Muscle of leg (tissue), 3 donors: ENCODE measurements at regions not wholly inside any gene's neighbourhood (a gene's known extent, or its start where the extent isn't known, plus 50 kb on each side); places are given as distances from the start of the nearest gene placed in this dataset.

Experiments
- DNase-seq: peaks from one replicate; pipeline ENCODE4 v3.0.0; 2013
- H3K27ac ChIP-seq: one replicate; pipeline ENCODE4 v1.5.1; 2013; ENCODE audit warnings: mild to moderate bottlenecking, low read length, control low read depth
- H3K27me3 ChIP-seq: one replicate; pipeline ENCODE4 v1.6.1; 2013; ENCODE audit warnings: low read length; ENCODE audit not compliant: control insufficient read depth, insufficient read depth
- H3K36me3 ChIP-seq: one replicate; pipeline ENCODE4 v1.6.1; 2013; ENCODE audit warnings: low read length; ENCODE audit not compliant: control insufficient read depth, insufficient read depth
- H3K4me1 ChIP-seq: one replicate; pipeline ENCODE4 v1.6.1; 2013; ENCODE audit warnings: low read length; ENCODE audit not compliant: control insufficient read depth, insufficient read depth
- H3K4me3 ChIP-seq: one replicate; pipeline ENCODE4 v1.5.1; 2013; ENCODE audit warnings: low read length, control low read depth
- H3K9me3 ChIP-seq: replicated peaks from 2 replicates; pipeline ENCODE4 v1.6.1; 2013; ENCODE audit warnings: low read depth, low read length; ENCODE audit not compliant: control insufficient read depth
- WGBS: methylation state at CpG from one replicate; pipeline ENCODE4 v1.1.5; 2013; ENCODE audit warnings: missing lambda C conversion rate; ENCODE audit not compliant: insufficient coverage; 5-methylcytosine and 5-hydroxymethylcytosine counted together

DNA sequence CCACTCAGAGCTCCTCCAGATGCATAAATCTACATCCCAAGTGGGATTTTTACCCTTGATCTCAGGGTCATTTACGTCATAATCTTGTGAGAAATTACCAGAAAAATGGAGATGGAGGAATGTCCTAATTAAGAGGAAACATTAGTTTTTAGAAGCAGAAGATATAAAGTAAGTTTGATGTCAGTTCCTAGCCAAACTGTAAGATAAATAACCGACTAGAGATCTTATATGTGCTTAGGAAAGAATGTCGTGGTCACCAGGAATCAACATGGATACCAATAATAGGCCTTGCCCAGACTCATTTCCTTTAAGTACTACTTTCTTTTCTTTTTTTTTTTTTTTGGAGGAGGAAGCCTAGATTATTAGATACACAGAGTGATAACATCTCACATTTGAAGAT, 186.9 kb downstream of the UTRN start:
- Histone ChIP-seq H3K4me3 (no peak overlapping the region), H3K9me3 (no peaks in the 10 kb centered on the region), H3K36me3 (peaks cover 34% of the 10 kb centered on the region), H3K4me1 (no peaks in the 10 kb centered on the region), H3K27ac (no peak overlapping the region), H3K27me3 (no peaks in the 10 kb centered on the region)
- WGBS: no CpG with 5 or more reads among the region's 3 CpGs
- DNase-seq: peak; percentile 18

DNA sequence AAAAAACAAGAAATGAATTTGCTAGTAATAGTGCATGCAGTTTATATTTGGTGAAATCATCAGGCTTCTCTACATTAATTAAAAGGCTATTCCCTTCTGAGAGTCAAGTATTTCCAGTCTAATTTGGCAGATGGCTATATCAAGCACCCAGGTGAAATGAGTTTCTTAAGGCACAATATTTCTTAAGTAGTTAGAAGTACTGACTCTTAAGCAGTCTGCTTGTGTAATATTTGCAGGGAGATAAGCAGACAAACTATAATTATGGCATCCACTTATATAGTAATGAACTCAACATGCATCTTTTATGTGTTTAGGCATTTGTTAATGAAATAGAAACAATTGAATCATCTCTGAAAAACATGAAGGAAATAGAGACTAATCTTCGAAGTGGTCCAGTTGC, 189.2 kb downstream of the UTRN start:
- no peak overlapping the region for H3K4me3 ChIP-seq
- peaks cover 25% of the 10 kb centered on the region for H3K36me3 ChIP-seq
- WGBS: 100% methylated on average over 1 of the region's 1 CpG
- H3K9me3 ChIP-seq: no peaks in the 10 kb centered on the region
- no peak for DNase-seq
- no peaks in the 10 kb centered on the region for H3K27me3 ChIP-seq
- H3K27ac ChIP-seq: no peak overlapping the region
- H3K4me1 ChIP-seq: peaks cover 4% of the 10 kb centered on the region

- Histone ChIP-seq H3K4me1 (peaks cover 4% of the 10 kb centered on the region), H3K9me3 (no peaks in the 10 kb centered on the region), H3K27ac (no peak overlapping the region), H3K4me3 (no peak overlapping the region), H3K27me3 (no peaks in the 10 kb centered on the region), H3K36me3 (peaks cover 23% of the 10 kb centered on the region)
- no peak for DNase-seq
These were observed 189.8 kb downstream of the UTRN start for GRCh38 chr6:144474904-144475303.

DNA sequence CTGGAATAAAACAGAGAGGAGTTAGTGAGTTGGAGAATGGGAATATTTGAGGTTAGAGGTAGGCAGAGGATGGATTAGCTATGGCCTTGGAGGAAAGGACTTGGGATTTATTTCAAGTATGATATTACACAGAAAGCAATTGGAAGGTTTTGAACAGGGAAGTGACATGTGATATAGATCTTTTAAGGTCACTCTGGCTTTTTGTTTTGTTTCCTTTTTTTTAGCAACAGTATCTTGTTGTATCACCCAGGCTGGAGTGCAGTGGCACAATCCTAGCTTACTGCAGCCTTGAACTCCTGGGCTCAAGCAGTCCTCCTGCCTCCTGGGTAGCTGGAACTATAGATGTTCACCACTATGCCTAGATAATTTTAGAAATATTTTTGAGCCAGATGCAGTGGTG, 190.3 kb downstream of the UTRN start:
- Histone ChIP-seq H3K36me3 (peaks cover 23% of the 10 kb centered on the region), H3K9me3 (no peaks in the 10 kb centered on the region), H3K4me3 (no peak overlapping the region), H3K27ac (no peak overlapping the region), H3K27me3 (no peaks in the 10 kb centered on the region), H3K4me1 (peaks cover 4% of the 10 kb centered on the region)
- no peak for DNase-seq

DNA sequence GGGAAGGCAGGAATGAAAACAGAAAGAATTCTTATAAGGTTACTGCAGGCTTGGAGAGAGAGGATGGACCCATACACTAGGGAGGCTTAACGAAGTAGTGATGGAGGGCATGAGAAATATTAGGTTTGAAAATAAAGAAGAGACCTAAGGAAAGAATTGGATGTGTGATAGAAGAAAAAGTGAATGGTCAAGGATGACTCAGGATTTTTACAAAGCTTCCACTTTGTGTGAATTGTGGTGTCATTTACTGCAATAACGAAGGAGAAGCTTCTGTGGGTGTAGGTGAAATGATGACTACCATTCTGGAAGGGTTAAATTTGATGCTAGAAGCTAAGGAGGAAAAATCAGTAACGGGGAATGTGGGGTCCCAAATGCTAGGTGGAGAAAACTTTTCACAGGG, 191.2 kb downstream of the UTRN start:
- WGBS: 97% methylated on average over 3 of the region's 3 CpGs

GRCh38 chr6:144477396-144477795, 192.3 kb downstream of the UTRN start:
- H3K27ac ChIP-seq: no peak overlapping the region
- H3K9me3 ChIP-seq: no peaks in the 10 kb centered on the region
- peaks cover 4% of the 10 kb centered on the region for H3K4me1 ChIP-seq
- no peak overlapping the region for H3K4me3 ChIP-seq
- H3K36me3 ChIP-seq: peaks cover 20% of the 10 kb centered on the region
- peak; percentile 10 for DNase-seq
- no CpG with 5 or more reads among the region's 1 CpG for WGBS
- H3K27me3 ChIP-seq: no peaks in the 10 kb centered on the region

More for the DNA sequence above, 191.2 kb downstream of the UTRN start:
- Histone ChIP-seq H3K27me3 (no peaks in the 10 kb centered on the region), H3K9me3 (no peaks in the 10 kb centered on the region), H3K4me3 (no peak overlapping the region), H3K4me1 (peaks cover 4% of the 10 kb centered on the region), H3K36me3 (peaks cover 23% of the 10 kb centered on the region), H3K27ac (no peak overlapping the region)
- DNase-seq: no peak

GRCh38 chr6:144477856-144478255, 192.7 kb downstream of the UTRN start:
- DNase-seq: peak; percentile 53
- H3K4me1 ChIP-seq: peaks cover 4% of the 10 kb centered on the region
- H3K4me3 ChIP-seq: no peak overlapping the region
- H3K9me3 ChIP-seq: no peaks in the 10 kb centered on the region
- H3K36me3 ChIP-seq: peaks cover 20% of the 10 kb centered on the region
- H3K27me3 ChIP-seq: no peaks in the 10 kb centered on the region
- peak overlapping the region; percentile 47 for H3K27ac ChIP-seq

DNA sequence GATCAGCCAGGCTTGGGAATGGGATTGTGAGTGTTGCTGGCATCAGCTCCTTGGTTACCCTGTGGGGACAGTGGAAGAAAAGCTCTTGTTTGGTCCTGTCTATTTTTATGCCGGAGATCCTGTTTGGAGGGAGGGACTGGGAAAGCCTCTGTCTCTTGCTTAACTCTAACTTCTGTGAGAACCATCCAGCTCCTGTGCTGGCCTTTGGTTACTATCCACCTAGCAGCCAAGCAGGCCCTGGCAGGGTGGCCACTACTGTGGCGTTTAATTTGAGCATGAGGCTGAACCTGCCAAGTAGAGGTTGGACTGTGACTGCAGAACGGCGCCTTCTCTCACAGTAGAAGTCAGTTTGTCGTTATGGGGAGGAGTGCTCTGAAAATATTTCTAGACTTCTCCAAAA, 193.3 kb downstream of the UTRN start:
- Histone ChIP-seq H3K36me3 (peaks cover 21% of the 10 kb centered on the region), H3K27me3 (no peaks in the 10 kb centered on the region), H3K4me1 (peaks cover 4% of the 10 kb centered on the region), H3K9me3 (no peaks in the 10 kb centered on the region), H3K27ac (peak overlapping the region; percentile 47), H3K4me3 (no peak overlapping the region)
- peak; percentile 65 for DNase-seq
- WGBS: no CpG with 5 or more reads among the region's 5 CpGs

- Histone ChIP-seq H3K4me1 (peaks cover 4% of the 10 kb centered on the region), H3K9me3 (no peaks in the 10 kb centered on the region), H3K4me3 (no peak overlapping the region), H3K27ac (no peak overlapping the region), H3K36me3 (peaks cover 15% of the 10 kb centered on the region), H3K27me3 (no peaks in the 10 kb centered on the region)
- peak; percentile 28 for DNase-seq
- no CpG with 5 or more reads among the region's 1 CpG for WGBS
These were observed 194.9 kb downstream of the UTRN start for GRCh38 chr6:144479991-144480390.

- Histone ChIP-seq H3K27ac (no peak overlapping the region), H3K4me1 (peaks cover 4% of the 10 kb centered on the region), H3K36me3 (peaks cover 14% of the 10 kb centered on the region), H3K4me3 (no peak overlapping the region), H3K27me3 (no peaks in the 10 kb centered on the region), H3K9me3 (no peaks in the 10 kb centered on the region)
- DNase-seq: peak; percentile 72
- no CpG with 5 or more reads among the region's 5 CpGs for WGBS
These were observed 195.3 kb downstream of the UTRN start for GRCh38 chr6:144480473-144480872.

DNA sequence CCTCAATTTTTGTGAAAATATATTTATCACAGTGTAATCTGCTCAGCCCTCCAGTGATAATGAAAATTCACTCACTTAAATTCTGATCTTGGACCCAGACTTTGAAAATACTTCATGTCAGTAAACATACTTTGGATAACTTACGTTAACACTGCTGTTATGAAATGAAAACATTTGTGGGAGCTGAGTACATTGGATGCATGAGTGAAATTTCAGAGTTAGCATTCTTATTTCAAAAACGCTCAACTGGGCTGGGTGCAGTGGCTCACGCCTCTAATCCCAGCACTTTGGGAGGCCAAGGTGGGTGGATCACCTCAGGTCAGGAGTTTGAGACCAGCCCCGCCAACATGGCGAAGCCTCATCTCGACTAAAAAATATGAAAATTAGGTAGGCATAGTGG, 196.4 kb downstream of the UTRN start:
- peaks cover 4% of the 10 kb centered on the region for H3K4me1 ChIP-seq
- no peaks in the 10 kb centered on the region for H3K9me3 ChIP-seq
- H3K27me3 ChIP-seq: no peaks in the 10 kb centered on the region
- no peak for DNase-seq
- H3K36me3 ChIP-seq: peaks cover 18% of the 10 kb centered on the region
- no peak overlapping the region for H3K4me3 ChIP-seq
- WGBS: 91% methylated on average over 3 of the region's 6 CpGs
- H3K27ac ChIP-seq: no peak overlapping the region
